GM23338 (cell line): ENCODE measurements at regions not wholly inside any gene's neighbourhood (a gene's known extent, or its start where the extent isn't known, plus 50 kb on each side); places are given as distances from the start of the nearest gene placed in this dataset.

Experiments
- ATAC-seq: fragments of 200-7000 bp; cut with Tn5 transposase; 3 replicates; pipeline ENCODE4 v1.9.1; 2020
- DNase-seq: peaks from one replicate; pipeline ENCODE4 v3.0.0-alpha.2; 2015; ENCODE audit warnings: low spot score
- H2AFZ ChIP-seq: fragments of 200-600 bp; sonication (generic); 2 replicates; pipeline ENCODE4 v1.8.0; 2016; ENCODE audit warnings: antibody characterized with exemption, mild to moderate bottlenecking, moderate library complexity
- H3F3A ChIP-seq: fragments of 200-600 bp; sonication (generic); replicated peaks from 2 replicates; pipeline ENCODE4 v1.8.0; 2017; ENCODE audit warnings: antibody characterized with exemption, mixed run types, low read depth
- H3K27ac ChIP-seq: fragments of 200-600 bp; sonication (generic); 2 replicates; pipeline ENCODE4 v1.6.1; 2016; ENCODE audit warnings: low read depth
- H3K27me3 ChIP-seq: fragments of 200-600 bp; sonication (generic); 2 replicates; pipeline ENCODE4 v1.8.0; 2016; ENCODE audit warnings: mild to moderate bottlenecking, mixed run types, moderate library complexity; ENCODE audit not compliant: insufficient read depth
- H3K36me3 ChIP-seq: fragments of 200-600 bp; sonication (generic); 2 replicates; pipeline ENCODE4 v1.8.0; 2016; ENCODE audit warnings: mild to moderate bottlenecking; ENCODE audit not compliant: insufficient read depth
- H3K4me1 ChIP-seq: fragments of 200-600 bp; sonication (generic); 2 replicates; pipeline ENCODE4 v1.8.0; 2016; ENCODE audit warnings: mild to moderate bottlenecking, moderate library complexity; ENCODE audit not compliant: insufficient read depth
- H3K4me2 ChIP-seq: fragments of 200-600 bp; sonication (generic); 2 replicates; pipeline ENCODE4 v1.7.1; 2017; ENCODE audit warnings: mixed run types
- H3K4me3 ChIP-seq: fragments of 200-600 bp; sonication (generic); 2 replicates; pipeline ENCODE4 v1.6.1; 2016; ENCODE audit warnings: mixed run types
- H3K79me2 ChIP-seq: fragments of 200-600 bp; sonication (generic); replicated peaks from 2 replicates; pipeline ENCODE4 v1.8.0; 2017; ENCODE audit warnings: mild to moderate bottlenecking; ENCODE audit not compliant: insufficient read depth
- H3K9me2 ChIP-seq: fragments of 200-600 bp; sonication (generic); 2 replicates; pipeline ENCODE4 v1.8.0; 2017; ENCODE audit not compliant: insufficient read depth
- H4K20me1 ChIP-seq: fragments of 200-600 bp; sonication (generic); replicated peaks from 2 replicates; pipeline ENCODE4 v1.8.0; 2017; ENCODE audit warnings: mild to moderate bottlenecking; ENCODE audit not compliant: insufficient read depth
- H3K27ac Mint-ChIP-seq: 2 replicates; pipeline ENCODE4 v1.8.0; 2020; ENCODE audit warnings: inconsistent platforms, mild to moderate bottlenecking, moderate library complexity, mixed read lengths
- H3K27me3 Mint-ChIP-seq: 3 replicates; pipeline ENCODE4 v1.8.0; 2022; ENCODE audit warnings: low read depth, mild to moderate bottlenecking, moderate library complexity, mixed read lengths, inconsistent platforms; ENCODE audit not compliant: insufficient read depth, poor library complexity
- H3K36me3 Mint-ChIP-seq: 3 replicates; pipeline ENCODE4 v1.8.0; 2021; ENCODE audit warnings: low read depth, mild to moderate bottlenecking, inconsistent platforms, moderate library complexity, mixed read lengths
- H3K4me1 Mint-ChIP-seq: 3 replicates; pipeline ENCODE4 v1.8.0; 2020; ENCODE audit warnings: mild to moderate bottlenecking, inconsistent platforms, mixed read lengths
- H3K4me3 Mint-ChIP-seq: 3 replicates; pipeline ENCODE4 v1.8.0; 2021; ENCODE audit warnings: moderate library complexity, mild to moderate bottlenecking, inconsistent platforms, mixed read lengths
- H3K9me3 Mint-ChIP-seq: 3 replicates; pipeline ENCODE4 v1.8.0; 2020; ENCODE audit warnings: moderate library complexity, mild to moderate bottlenecking, inconsistent platforms, mixed read lengths
- EZH2 ChIP-seq: fragments of 200-600 bp; sonication (generic); IDR thresholded peaks from one replicate; pipeline ENCODE4 v1.8.0; 2017; ENCODE audit warnings: antibody characterized with exemption, mild to moderate bottlenecking, low read depth; ENCODE audit not compliant: unreplicated experiment
- EZH2phosphoT487 ChIP-seq: fragments of 200-600 bp; sonication (generic); IDR thresholded peaks from one replicate; pipeline ENCODE4 v1.8.1; 2018; ENCODE audit warnings: antibody characterized with exemption; ENCODE audit not compliant: unreplicated experiment
- STAT1 ChIP-seq: IDR thresholded peaks from one replicate; pipeline ENCODE4 v1.6.1; 2016; ENCODE audit warnings: antibody characterized with exemption; ENCODE audit not compliant: unreplicated experiment
- ZNF114 ChIP-seq: fragments of 250-450 bp; sonication (Bioruptor Pico); IDR thresholded peaks from 2 replicates; pipeline ENCODE4 v1.5.0; 2020; ENCODE audit warnings: mild to moderate bottlenecking, moderate library complexity
- TF ChIP-seq, protein P1 (sequence below): fragments of 250-450 bp; sonication (Bioruptor Pico); IDR thresholded peaks from 2 replicates; pipeline ENCODE4 v1.5.0; 2020; ENCODE audit warnings: mild to moderate bottlenecking, moderate library complexity
- TF ChIP-seq, protein P2 (sequence below): IDR thresholded peaks from one replicate; pipeline ENCODE4 v1.6.1; 2018; ENCODE audit warnings: antibody characterized with exemption; ENCODE audit not compliant: unreplicated experiment
- TF ChIP-seq, protein P3 (sequence below), 2 experiments: fragments of 200-600 bp in 1 of 2; sonication (generic) in 1 of 2; conservative IDR thresholded peaks; 2 replicates each; pipeline versions ENCODE4 v1.5.1 to v1.6.1; 2016 to 2017; ENCODE audit warnings: antibody characterized with exemption in 2 of 2, low read depth in 2 of 2, mild to moderate bottlenecking in 2 of 2, moderate library complexity in 1 of 2

DNA sequence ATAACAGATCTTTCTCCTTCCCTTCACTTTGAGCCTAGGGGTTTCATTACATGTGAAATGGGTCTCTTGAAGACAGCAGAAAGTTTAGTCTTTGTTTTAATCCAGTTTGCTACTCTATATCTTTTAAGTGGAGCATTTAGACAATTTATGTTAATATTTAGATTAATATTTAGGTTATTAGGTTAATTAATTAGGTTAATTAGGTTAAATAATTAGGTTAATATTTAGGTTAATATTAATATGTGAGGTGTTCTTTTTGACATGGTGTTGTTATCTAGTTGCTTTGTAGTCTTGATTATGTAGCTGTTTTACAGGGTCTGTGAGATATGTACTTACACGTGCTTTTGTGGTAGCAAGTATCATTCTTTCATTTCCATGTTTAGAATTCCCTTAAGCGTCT, 312.9 kb downstream of the NEK10 start (continued):
- TF ChIP-seq, protein P1, sequence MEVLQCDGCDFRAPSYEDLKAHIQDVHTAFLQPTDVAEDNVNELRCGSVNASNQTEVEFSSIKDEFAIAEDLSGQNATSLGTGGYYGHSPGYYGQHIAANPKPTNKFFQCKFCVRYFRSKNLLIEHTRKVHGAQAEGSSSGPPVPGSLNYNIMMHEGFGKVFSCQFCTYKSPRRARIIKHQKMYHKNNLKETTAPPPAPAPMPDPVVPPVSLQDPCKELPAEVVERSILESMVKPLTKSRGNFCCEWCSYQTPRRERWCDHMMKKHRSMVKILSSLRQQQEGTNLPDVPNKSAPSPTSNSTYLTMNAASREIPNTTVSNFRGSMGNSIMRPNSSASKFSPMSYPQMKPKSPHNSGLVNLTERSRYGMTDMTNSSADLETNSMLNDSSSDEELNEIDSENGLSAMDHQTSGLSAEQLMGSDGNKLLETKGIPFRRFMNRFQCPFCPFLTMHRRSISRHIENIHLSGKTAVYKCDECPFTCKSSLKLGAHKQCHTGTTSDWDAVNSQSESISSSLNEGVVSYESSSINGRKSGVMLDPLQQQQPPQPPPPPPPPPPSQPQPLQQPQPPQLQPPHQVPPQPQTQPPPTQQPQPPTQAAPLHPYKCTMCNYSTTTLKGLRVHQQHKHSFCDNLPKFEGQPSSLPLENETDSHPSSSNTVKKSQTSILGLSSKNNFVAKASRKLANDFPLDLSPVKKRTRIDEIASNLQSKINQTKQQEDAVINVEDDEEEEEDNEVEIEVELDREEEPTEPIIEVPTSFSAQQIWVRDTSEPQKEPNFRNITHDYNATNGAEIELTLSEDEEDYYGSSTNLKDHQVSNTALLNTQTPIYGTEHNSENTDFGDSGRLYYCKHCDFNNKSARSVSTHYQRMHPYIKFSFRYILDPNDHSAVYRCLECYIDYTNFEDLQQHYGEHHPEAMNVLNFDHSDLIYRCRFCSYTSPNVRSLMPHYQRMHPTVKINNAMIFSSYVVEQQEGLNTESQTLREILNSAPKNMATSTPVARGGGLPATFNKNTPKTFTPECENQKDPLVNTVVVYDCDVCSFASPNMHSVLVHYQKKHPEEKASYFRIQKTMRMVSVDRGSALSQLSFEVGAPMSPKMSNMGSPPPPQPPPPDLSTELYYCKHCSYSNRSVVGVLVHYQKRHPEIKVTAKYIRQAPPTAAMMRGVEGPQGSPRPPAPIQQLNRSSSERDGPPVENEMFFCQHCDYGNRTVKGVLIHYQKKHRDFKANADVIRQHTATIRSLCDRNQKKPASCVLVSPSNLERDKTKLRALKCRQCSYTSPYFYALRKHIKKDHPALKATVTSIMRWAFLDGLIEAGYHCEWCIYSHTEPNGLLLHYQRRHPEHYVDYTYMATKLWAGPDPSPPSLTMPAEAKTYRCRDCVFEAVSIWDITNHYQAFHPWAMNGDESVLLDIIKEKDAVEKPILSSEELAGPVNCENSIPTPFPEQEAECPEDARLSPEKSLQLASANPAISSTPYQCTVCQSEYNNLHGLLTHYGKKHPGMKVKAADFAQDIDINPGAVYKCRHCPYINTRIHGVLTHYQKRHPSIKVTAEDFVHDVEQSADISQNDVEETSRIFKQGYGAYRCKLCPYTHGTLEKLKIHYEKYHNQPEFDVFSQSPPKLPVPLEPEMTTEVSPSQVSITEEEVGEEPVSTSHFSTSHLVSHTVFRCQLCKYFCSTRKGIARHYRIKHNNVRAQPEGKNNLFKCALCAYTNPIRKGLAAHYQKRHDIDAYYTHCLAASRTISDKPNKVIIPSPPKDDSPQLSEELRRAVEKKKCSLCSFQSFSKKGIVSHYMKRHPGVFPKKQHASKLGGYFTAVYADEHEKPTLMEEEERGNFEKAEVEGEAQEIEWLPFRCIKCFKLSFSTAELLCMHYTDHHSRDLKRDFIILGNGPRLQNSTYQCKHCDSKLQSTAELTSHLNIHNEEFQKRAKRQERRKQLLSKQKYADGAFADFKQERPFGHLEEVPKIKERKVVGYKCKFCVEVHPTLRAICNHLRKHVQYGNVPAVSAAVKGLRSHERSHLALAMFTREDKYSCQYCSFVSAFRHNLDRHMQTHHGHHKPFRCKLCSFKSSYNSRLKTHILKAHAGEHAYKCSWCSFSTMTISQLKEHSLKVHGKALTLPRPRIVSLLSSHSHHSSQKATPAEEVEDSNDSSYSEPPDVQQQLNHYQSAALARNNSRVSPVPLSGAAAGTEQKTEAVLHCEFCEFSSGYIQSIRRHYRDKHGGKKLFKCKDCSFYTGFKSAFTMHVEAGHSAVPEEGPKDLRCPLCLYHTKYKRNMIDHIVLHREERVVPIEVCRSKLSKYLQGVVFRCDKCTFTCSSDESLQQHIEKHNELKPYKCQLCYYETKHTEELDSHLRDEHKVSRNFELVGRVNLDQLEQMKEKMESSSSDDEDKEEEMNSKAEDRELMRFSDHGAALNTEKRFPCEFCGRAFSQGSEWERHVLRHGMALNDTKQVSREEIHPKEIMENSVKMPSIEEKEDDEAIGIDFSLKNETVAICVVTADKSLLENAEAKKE (CRISPR knock-in tag) = no peak
- TF ChIP-seq, protein P2, sequence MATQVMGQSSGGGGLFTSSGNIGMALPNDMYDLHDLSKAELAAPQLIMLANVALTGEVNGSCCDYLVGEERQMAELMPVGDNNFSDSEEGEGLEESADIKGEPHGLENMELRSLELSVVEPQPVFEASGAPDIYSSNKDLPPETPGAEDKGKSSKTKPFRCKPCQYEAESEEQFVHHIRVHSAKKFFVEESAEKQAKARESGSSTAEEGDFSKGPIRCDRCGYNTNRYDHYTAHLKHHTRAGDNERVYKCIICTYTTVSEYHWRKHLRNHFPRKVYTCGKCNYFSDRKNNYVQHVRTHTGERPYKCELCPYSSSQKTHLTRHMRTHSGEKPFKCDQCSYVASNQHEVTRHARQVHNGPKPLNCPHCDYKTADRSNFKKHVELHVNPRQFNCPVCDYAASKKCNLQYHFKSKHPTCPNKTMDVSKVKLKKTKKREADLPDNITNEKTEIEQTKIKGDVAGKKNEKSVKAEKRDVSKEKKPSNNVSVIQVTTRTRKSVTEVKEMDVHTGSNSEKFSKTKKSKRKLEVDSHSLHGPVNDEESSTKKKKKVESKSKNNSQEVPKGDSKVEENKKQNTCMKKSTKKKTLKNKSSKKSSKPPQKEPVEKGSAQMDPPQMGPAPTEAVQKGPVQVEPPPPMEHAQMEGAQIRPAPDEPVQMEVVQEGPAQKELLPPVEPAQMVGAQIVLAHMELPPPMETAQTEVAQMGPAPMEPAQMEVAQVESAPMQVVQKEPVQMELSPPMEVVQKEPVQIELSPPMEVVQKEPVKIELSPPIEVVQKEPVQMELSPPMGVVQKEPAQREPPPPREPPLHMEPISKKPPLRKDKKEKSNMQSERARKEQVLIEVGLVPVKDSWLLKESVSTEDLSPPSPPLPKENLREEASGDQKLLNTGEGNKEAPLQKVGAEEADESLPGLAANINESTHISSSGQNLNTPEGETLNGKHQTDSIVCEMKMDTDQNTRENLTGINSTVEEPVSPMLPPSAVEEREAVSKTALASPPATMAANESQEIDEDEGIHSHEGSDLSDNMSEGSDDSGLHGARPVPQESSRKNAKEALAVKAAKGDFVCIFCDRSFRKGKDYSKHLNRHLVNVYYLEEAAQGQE = no peak

DNA sequence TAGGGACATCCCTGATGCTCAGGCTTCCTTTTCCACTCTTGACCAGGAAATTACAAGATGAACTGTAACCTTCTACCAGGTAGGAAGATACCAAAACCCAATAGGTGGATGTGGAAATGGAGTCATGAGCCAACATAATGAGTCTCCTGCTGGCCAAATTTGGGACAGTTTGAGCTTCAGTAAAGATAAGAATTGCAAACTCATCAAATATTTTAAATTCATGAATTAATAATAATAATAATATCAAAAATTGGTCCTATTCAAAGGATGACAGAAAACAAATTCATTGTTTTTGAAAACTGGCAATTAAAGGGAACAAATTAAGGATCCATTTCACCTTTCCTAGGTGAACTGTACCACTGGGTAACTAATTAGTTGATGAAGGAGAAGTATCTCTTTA, 309.7 kb downstream of the NEK10 start:
- Mint-ChIP-seq H3K36me3 (peaks cover 12% of the 10 kb centered on the region; the same call in 2 of the 3 replicates), H3K27me3 (peaks cover 2% of the 10 kb centered on the region), H3K9me3 (peaks cover 27% of the 10 kb centered on the region), H3K4me3 (no peak overlapping the region), H3K4me1 (no peaks in the 10 kb centered on the region), H3K27ac (no peak overlapping the region)
- Histone ChIP-seq H3K9me2 (peaks cover 21% of the 10 kb centered on the region), H3K4me3 (no peak overlapping the region), H3K4me2 (no peak overlapping the region), H2AFZ (no peak overlapping the region; the same call in 1 of the 2 replicates), H3K79me2 (no peaks in the 10 kb centered on the region), H3K36me3 (0 out of 2 replicates have a peak, but pooled peaks cover under 1% of the 10 kb centered on the region), H3K27me3 (no peaks in the 10 kb centered on the region), H4K20me1 (no peaks in the 10 kb centered on the region), H3F3A (no peaks in the 10 kb centered on the region), H3K27ac (no peak overlapping the region), H3K4me1 (no peaks in the 10 kb centered on the region)
- ATAC-seq = no peak
- no peak for DNase-seq
- TF ChIP-seq EZH2 = no peak
- no peak for TF ChIP-seq EZH2phosphoT487
- TF ChIP-seq, protein P3, sequence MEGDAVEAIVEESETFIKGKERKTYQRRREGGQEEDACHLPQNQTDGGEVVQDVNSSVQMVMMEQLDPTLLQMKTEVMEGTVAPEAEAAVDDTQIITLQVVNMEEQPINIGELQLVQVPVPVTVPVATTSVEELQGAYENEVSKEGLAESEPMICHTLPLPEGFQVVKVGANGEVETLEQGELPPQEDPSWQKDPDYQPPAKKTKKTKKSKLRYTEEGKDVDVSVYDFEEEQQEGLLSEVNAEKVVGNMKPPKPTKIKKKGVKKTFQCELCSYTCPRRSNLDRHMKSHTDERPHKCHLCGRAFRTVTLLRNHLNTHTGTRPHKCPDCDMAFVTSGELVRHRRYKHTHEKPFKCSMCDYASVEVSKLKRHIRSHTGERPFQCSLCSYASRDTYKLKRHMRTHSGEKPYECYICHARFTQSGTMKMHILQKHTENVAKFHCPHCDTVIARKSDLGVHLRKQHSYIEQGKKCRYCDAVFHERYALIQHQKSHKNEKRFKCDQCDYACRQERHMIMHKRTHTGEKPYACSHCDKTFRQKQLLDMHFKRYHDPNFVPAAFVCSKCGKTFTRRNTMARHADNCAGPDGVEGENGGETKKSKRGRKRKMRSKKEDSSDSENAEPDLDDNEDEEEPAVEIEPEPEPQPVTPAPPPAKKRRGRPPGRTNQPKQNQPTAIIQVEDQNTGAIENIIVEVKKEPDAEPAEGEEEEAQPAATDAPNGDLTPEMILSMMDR (conservative IDR thresholded peaks at IDR 0.05; ENCODE audit: low read depth in 2 of 2) = no peak
- no peak for TF ChIP-seq ZNF114 (CRISPR knock-in tag)
- TF ChIP-seq STAT1 = no peak
